GM19025 (cell line): ENCODE measurements at regions not wholly inside any gene's neighbourhood (a gene's known extent, or its start where the extent isn't known, plus 50 kb on each side); places are given as distances from the start of the nearest gene placed in this dataset.

ENCODE experiments used
- ATAC-seq: cut with Tn5 transposase; IDR thresholded peaks from one replicate; pipeline ENCODE4 v1.9.1; 2021; ENCODE audit warnings: mild to moderate bottlenecking, low read depth, moderate library complexity; ENCODE audit not compliant: unreplicated experiment

DNA sequence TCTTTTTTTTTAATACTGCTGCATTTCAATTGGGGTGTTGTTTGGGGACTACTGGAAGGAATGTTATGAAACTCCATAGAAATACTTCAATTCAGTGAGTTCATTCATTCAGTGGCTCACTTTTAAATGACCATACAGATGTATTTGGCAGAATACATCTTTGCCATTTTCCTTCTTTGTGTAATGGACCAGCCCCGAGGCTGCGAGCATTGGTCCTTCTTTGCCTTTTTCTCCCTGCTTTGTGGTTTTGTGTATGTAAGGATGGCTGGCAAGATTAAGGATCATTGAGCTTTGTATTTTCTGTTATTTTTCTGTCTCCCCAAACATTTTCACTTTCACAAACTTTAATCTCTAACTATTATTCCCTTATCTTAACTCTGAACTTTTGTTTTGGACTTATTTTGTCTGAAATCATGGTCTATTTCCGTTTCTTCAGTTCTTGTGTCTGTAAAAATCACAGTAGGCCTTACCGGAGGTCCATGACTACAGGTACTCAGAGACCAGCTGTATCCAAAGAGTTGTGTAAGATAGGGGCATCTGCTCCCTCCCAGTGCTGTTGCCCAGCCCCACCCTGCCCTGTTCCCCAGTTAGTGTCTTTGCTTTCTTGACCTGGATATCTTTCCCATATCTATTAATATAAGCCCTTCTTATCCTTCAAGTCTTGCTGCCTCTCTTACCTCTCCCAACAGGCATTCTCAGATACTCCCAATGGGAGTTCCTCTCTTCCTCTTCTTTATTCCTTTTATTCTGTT, 154.3 kb upstream of the DMRT1 start:
- no peak for ATAC-seq

- ATAC-seq, result no peak
Measured at GRCh38 chr9:687994-688393, 153.5 kb upstream of the DMRT1 start.

GRCh38 chr9:690517-691111, 150.9 kb upstream of the DMRT1 start:
- no peak for ATAC-seq

DNA sequence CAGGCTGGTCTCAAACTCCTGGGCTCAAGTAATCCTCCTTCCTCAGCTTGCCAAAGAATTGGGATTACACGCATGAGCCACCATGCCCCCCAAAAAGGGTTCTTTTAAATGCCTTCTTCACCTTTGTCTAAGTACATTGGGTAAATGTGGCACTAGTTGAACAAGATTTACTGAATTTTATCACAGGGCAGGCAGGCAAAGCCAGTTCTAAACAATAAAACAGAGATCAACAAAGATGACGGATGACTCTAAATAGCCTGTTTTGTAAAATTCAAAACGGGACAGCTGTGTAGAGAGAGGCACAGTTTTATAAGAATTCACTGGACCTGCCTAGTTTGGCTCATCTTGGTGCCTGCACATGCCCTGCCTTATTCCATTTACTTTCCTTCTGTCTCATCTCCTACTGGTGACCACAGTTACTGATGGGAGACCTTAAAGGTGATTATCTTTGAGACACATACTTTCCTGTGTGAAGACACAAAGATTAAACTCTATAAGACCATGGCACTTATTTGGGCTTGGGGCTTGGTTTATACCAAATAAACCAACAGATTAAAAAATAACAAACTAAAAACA, 149.6 kb upstream of the DMRT1 start:
- no peak for ATAC-seq

GRCh38 chr9:692636-693129, 148.8 kb upstream of the DMRT1 start:
- no peak for ATAC-seq

- ATAC-seq, result no peak
Measured at GRCh38 chr9:693201-694091, 148.1 kb upstream of the DMRT1 start.

DNA sequence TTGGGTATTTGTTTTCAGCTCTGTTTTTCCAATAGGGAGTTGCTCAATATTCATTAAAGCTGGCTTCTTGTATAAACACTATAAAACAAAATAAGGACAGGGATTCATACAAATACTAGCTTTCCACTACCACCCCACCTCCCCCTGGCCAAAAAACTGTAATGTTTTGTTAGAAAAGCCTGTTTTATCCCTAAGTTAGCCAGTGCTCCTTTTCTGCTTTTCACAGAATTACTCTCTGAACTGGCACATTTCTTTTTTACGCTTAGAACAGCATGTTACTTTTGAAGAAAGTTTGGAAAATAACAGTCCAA, 147.4 kb upstream of the DMRT1 start:
- ATAC-seq, result no peak

DNA sequence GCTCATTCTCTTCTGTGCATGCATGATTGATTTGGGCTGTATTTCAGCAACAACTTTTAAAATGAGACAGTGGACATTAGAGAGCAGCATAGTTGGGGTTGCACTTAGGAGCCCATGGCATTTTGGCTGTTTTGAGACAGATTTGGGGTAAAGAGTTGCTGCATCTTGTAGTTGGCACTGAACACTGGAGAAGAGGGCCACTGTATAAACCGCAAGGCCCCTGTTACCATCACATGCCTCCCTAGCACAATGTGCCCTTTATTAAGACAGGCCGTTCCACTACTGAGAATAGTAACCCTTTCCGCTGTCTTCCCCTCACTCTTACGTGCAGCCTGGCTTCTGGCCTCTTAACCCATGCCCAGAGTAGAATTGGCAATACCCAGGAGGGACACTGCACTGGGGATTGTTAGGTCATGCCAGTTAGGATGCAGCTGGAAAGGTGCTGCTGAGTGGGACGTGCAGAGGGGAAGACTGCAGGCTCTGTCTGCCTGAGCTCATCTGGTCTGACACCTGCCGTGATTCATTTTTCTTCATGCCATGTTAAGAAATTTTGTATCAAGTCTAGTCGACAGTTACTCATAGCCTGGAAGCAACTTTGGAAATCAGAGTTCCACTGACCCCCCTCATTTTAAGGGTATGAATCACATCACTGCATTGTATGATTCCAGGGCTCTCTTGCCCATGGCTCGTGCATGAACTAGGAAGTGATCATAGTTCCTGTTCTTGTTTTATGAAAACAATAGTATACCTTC, 146.9 kb upstream of the DMRT1 start:
- ATAC-seq, result no peak

GRCh38 chr9:695252-695651, 146.2 kb upstream of the DMRT1 start:
- ATAC-seq, result no peak

DNA sequence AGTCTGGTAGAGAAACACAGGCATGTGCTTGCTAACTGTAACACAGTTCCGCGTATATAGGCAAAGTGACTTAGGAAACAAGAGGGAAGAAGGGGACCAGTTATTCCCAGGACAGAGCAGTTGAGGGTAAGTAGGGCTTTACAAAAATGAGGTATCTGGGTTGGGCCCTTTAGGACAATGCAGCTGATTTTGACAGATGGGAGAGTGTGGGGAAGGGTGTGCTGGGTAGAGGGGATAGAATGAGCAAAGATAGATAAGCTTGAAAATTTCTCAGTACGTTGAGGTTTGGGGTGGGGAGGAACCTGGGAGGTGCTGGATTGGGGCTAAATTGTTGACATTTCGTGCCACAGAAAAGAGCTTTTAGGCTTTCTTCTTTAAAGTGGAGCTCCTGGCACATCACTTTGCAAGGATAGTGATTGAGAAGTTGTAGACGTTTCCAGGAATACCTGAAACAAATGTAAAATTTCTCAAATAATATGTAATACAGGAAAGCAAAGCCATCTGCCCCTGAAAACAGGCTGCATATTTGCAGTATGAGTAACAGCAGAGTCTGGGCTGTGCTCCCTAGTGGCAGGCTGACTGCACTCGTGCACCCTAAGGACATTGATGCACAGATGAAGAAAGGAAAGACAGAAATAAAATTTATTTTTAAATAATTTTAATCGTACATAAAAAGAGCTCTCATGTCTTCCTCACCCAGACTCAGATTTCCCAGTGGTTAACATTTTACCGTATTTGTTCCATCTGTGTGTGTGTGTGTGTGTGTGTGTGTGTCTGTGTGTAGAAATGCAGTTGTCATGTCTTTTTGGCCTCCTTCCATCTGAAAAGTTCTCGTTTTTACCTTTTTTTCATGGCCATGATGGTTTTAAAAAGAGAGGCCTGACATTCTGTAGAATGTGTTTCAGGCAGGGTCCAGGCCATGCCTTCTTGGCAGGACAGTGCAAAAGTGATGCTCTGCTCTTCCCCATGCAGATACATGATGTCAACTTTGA, 144.9 kb upstream of the DMRT1 start:
- ATAC-seq, result no peak

DNA sequence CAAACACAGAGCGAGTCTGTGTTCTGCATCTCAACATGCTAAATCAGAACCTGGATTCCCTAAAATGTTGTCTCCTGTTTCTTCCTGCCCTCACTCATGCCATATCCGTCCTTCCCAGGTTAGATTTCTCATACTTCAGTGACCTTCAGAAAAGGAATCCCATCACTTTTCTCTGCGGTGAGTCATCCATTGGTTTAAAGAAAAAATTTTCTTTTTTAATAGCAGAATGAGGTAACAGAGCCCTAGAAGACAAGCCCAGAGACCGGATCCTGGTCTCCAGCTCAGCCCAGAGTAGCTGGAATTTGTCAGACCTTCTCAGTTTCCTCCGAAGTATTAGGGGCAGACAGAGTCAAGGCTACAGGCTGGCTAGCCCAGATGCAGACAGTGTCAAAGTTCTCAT, 143.2 kb upstream of the DMRT1 start:
- no peak for ATAC-seq

DNA sequence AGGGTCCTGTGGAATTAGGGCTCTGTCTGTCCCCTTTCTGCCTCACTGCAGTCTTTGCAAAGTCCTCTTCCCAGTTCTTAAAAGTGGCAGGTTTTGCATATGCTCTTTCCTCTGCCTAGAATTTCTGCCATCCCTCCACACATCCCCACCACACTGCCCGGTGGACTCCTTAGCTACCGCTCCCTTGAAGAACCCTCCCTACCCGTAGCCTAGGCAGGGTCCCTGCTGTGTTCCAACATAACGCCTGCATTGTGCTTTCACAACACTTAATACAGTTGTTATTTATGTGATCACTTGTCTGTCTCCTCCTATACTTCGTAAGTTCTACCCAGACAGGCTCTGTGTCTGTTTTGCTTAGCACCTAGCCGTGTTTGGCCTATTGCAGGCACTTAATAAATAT, 142.5 kb upstream of the DMRT1 start:
- ATAC-seq, result no peak

DNA sequence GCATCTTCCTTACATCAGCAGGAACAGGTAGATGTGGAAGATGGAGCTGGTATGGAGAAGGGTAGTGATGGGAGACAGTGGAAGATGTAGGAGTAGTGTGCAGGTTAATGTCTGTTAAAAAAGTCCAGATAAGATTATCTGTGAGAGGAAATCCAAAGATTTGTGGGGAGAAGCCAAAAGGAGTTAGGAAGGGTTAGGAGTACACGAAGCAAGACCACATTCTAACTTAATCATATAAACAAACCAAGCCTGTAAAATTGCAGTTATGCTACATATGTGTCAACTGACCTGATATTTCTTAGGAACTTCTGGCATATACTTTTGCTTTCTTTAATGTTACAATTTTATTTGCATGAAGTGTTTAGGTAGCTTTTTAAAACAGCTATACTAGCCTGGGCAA, 142.1 kb upstream of the DMRT1 start:
- no peak for ATAC-seq

- no peak for ATAC-seq
Measured at GRCh38 chr9:700365-701282, 140.9 kb upstream of the DMRT1 start.

- no peak for ATAC-seq
Measured at GRCh38 chr9:703392-703791, 138.1 kb upstream of the DMRT1 start.

- ATAC-seq, result no peak
Measured at GRCh38 chr9:706073-706472, 135.4 kb upstream of the DMRT1 start.

DNA sequence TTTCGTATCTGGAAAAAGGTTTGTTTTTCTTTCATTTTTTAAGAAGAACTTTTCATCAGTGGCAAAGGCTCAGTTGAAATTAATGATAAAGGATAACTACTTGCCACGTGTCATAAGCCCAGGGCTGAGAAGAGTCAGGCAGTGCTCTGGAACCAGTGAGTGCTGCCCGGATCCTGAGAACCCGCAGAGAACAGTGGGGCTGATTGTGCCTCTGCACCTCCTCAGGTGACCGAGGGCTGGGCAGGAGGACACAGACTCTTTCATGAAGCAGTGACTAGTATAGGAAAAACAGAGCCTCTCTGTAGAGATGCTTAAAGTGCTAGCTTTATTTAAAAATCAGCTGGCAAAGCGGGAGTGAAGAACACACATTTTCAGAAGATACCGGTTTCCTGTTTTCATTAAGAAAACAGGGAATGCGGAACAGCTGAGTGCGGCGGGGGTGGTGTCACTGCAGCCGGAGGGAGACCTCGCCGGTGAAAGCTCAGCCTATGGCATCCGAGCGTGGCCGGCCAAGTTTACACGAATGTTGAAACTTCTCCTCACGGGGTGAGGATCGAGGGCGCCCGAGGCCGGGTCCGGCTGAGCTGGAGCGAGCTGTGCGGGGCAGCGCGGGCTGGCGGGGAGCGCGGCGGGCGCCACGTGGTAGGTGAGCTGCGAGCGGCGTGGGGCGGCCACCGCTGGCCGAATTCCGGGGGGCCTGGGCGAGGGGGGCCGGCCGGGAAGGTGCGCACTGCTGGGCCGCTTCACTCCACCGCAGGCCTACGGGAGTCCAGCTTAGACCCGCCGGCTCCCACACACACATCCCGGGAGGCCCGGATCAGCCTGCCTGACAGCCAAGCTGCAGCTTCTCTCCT, 134.7 kb upstream of the DMRT1 start:
- ATAC-seq, result no peak
